Activated naive CD8-positive, alpha-beta T cell treated with anti-CD3 and anti-CD28 coated beads, Interleukin-2, amount 10 ng/mL, durations not matched to agents 7 days and 5 days (primary cell): ENCODE measurements at regions not wholly inside any gene's neighbourhood (a gene's known extent, or its start where the extent isn't known, plus 50 kb on each side); places are given as distances from the start of the nearest gene placed in this dataset.
"Not testable (repeated sequence)": the region's sequence is repeated elsewhere in the genome, so short reads cannot be mapped to it uniquely, and the experiment has no call there.

Experiments used
- ATAC-seq: fragments of 150-1000 bp; cut with Tn5 transposase; one replicate; pipeline ENCODE4 v1.10.0; 2021; ENCODE audit warnings: low read depth, moderate library complexity
- POLR2A ChIA-PET: fragments of 350-600 bp; sonication (Branson Sonifier 250); formaldehyde crosslinking; loops from one replicate; lab custom pipeline; 2021; ENCODE audit warnings: antibody characterized with exemption; lab: Charles Lee
- DNase-seq: peaks from one replicate; pipeline ENCODE4 v3.0.0; 2021
- H3K27ac Mint-ChIP-seq: one replicate; pipeline ENCODE4 v1.8.0; 2022; ENCODE audit warnings: mild to moderate bottlenecking, mixed read lengths
- H3K27me3 Mint-ChIP-seq: one replicate; pipeline ENCODE4 v1.8.0; 2022; ENCODE audit warnings: mild to moderate bottlenecking, moderate library complexity, mixed read lengths
- H3K36me3 Mint-ChIP-seq: one replicate; pipeline ENCODE4 v1.8.0; 2021; ENCODE audit warnings: mild to moderate bottlenecking, mixed read lengths
- H3K4me1 Mint-ChIP-seq: one replicate; pipeline ENCODE4 v1.8.0; 2021; ENCODE audit warnings: mixed read lengths
- H3K4me3 Mint-ChIP-seq: one replicate; pipeline ENCODE4 v1.8.0; 2022; ENCODE audit warnings: mild to moderate bottlenecking, moderate library complexity, mixed read lengths
- H3K9me3 Mint-ChIP-seq: one replicate; pipeline ENCODE4 v1.8.0; 2021; ENCODE audit warnings: mixed read lengths

DNA sequence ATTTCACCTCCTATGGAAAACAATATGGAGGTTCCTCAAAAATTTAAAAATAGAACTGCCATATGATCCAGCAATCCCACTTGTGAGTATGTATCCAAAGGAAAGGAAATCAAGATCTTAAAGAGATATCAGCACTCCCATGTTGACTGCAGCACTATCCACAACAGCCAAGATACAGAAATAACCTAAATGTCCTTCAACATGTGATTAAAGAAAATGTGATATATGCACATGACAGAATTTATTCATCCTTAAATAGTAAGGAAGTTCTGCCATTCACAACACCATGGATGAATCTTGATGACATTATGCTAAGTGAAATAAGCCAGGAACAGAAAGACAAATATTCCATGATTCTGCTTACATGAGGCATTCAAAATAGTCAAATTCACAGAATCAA, 303.6 kb upstream of the LRRN1 start:
- no peak overlapping the region for H3K27ac Mint-ChIP-seq
- ATAC-seq (no peak), DNase-seq (no peak)
- POLR2A ChIA-PET = no interaction called here
- no peaks in the 10 kb centered on the region for H3K4me1 Mint-ChIP-seq
- H3K9me3 Mint-ChIP-seq = peaks cover 2% of the 10 kb centered on the region
- H3K4me3 Mint-ChIP-seq = no peak overlapping the region
- H3K36me3 Mint-ChIP-seq = no peaks in the 10 kb centered on the region
- no peaks in the 10 kb centered on the region for H3K27me3 Mint-ChIP-seq

DNA sequence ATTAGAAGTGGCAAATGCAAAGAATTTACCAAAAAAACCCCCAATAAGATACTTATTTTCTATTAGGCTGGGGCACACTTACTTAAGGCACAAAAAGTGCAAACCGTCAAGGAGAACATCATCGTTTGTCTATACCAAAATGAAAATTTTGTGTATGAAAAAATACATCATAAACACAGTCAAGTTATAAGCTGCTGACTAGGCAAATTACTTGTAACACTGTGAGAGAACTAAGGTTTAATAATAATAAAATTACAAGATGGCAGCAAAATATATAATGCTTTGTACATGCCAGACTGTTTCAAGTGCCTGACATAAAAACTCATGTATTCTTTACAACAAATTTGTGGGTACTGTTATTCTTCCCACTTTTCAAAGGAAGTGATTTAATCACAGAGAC, 297.2 kb upstream of the CRBN start:
- POLR2A ChIA-PET = no interaction called here
- no peak for DNase-seq
- Mint-ChIP-seq H3K4me3 (no peak overlapping the region), H3K27me3 (no peaks in the 10 kb centered on the region), H3K27ac (no peak overlapping the region), H3K4me1 (no peaks in the 10 kb centered on the region), H3K36me3 (no peaks in the 10 kb centered on the region), H3K9me3 (peaks cover 2% of the 10 kb centered on the region)
- ATAC-seq = no peak

DNA sequence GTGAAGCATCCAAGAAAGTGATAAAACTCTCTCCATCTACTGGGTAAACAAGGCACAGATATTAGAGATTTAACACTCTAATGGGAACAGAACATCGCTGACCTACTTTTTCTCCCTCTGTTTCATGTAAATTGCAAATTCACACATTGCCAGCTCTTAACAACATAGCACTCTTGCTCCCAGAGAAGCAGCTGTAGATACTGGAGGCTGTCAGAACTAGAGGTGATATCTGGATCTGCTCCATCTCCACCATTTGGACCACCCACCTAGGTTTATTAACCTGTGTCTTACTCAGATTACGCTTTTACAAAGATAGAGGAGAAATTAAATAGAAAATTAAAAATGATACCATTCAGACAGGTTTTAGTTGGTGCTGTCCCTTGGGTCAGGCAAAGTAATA, 289.1 kb upstream of the CRBN start:
- DNase-seq (no peak), ATAC-seq (no peak)
- no peaks in the 10 kb centered on the region for H3K4me1 Mint-ChIP-seq
- H3K36me3 Mint-ChIP-seq = no peaks in the 10 kb centered on the region
- POLR2A ChIA-PET = no interaction called here
- H3K9me3 Mint-ChIP-seq = no peaks in the 10 kb centered on the region
- no peak overlapping the region for H3K4me3 Mint-ChIP-seq
- peaks cover 5% of the 10 kb centered on the region for H3K27me3 Mint-ChIP-seq
- no peak overlapping the region for H3K27ac Mint-ChIP-seq

DNA sequence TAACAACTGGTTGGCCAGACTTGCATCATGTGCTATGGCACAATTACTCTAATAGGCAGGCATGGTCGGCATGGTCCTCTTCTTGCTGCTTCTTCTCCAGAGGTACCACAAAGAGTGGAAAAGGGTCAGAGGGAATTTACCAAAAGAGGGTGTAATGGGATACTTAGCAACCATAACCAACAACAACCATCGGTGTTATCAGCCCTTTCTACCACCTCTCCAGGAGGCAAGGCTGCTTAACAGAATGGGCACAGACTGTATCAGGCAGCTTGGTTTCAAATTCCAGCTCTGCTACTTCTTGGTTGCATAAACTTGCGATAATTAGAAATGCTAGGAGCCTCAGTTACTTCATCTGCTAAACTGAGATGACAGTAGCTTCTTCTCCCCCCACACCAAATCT, 284.6 kb upstream of the CRBN start:
- no peaks in the 10 kb centered on the region for H3K4me1 Mint-ChIP-seq
- DNase-seq (no peak), ATAC-seq (no peak)
- POLR2A ChIA-PET = no interaction called here
- H3K4me3 Mint-ChIP-seq = no peak overlapping the region
- H3K27ac Mint-ChIP-seq = no peak overlapping the region
- H3K9me3 Mint-ChIP-seq = no peaks in the 10 kb centered on the region
- peaks cover 3% of the 10 kb centered on the region for H3K27me3 Mint-ChIP-seq
- H3K36me3 Mint-ChIP-seq = no peaks in the 10 kb centered on the region

DNA sequence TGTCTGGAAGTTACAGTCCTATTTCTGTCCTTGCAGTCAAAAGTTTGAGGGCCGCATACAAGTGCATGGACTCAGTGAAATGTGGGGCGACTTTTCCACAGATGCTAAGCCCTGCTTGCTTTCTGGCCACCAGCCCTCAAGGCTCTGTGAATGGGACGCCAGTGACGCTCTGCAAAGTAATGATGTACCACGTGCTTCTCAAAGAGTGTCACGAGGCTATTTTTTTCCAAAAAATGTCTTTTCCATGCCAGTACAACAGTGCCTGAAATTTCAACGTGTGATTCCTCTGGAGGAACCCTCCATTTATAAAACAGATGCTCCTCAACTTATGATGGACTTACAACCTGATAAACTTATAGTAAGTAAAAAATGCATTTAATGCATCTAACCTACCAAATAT, 281.8 kb upstream of the CRBN start:
- Mint-ChIP-seq H3K4me3 (no peak overlapping the region), H3K4me1 (no peaks in the 10 kb centered on the region), H3K36me3 (no peaks in the 10 kb centered on the region), H3K27me3 (peaks cover 3% of the 10 kb centered on the region), H3K27ac (no peak overlapping the region), H3K9me3 (no peaks in the 10 kb centered on the region)
- POLR2A ChIA-PET = no interaction called here
- DNase-seq (no peak), ATAC-seq (no peak)

DNA sequence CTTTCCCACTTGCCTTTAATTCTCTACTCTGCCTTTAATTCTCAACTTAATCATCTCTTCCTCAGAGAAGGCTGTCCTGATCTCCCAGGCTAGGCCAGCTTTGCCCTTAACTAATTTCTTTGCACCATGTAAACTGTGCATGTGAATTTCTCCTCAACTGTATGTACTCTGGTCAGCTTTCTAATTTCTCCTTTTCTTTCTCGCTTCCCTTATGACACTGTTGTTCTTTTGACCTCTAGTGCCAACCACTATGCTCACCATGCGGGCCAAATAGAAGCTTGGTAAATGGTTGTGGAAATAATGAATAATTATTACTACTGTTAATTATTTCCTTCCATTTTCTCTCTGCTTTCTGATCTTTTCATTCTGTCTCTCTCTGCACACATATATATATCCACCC, 269.0 kb upstream of the CRBN start:
- no peak for ATAC-seq
- Mint-ChIP-seq H3K36me3 (no peaks in the 10 kb centered on the region), H3K27me3 (no peaks in the 10 kb centered on the region), H3K9me3 (no peaks in the 10 kb centered on the region), H3K4me1 (no peaks in the 10 kb centered on the region), H3K27ac (no peak overlapping the region), H3K4me3 (no peak overlapping the region)
- DNase-seq = no peak
- POLR2A ChIA-PET = no interaction called here

DNA sequence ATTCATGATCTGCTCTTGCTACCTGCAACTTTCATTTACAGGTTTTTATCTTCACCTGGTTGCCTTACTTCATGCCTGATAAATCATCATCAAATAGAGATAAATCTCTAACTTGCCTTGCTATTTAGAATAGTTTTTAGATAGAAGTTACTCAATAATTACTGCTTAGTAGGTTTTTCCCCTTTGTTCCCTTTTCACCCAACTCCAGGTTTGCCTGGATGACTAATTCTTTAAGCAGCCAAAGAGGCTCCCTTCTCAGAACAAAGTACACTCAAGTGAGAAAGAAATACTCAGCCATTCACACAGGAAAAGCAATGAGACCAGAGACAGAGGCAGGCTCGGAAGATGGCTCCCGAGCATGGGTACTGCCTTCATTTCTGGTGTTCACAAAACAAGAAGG, 268.1 kb upstream of the CRBN start:
- Mint-ChIP-seq H3K4me1 (no peaks in the 10 kb centered on the region), H3K4me3 (no peak overlapping the region), H3K27me3 (no peaks in the 10 kb centered on the region), H3K36me3 (no peaks in the 10 kb centered on the region), H3K27ac (no peak overlapping the region), H3K9me3 (no peaks in the 10 kb centered on the region)
- ATAC-seq (no peak), DNase-seq (no peak)
- POLR2A ChIA-PET = no interaction called here

DNA sequence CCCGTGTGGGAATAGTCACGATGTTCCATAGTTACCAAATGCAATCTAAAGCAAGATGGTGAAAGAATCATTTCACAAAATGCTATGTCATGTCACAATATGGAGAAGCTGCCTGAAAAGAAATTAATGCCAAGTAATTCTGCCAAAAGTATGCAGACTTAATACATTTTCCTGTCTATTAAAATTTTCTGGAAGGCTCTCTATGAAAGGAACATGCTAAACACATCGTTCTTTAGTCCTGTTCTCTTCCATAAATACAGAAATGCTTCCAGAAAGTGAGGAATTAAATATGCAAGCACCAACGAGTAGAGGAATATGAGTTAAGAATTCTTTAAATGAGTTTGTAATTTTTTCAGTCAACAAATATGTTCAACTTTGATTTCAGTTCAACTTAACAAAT, 266.8 kb upstream of the CRBN start:
- Mint-ChIP-seq H3K9me3 (no peaks in the 10 kb centered on the region), H3K27ac (no peak overlapping the region), H3K4me1 (no peaks in the 10 kb centered on the region), H3K36me3 (no peaks in the 10 kb centered on the region), H3K27me3 (no peaks in the 10 kb centered on the region), H3K4me3 (no peak overlapping the region)
- DNase-seq (no peak), ATAC-seq (no peak)
- POLR2A ChIA-PET = no interaction called here

DNA sequence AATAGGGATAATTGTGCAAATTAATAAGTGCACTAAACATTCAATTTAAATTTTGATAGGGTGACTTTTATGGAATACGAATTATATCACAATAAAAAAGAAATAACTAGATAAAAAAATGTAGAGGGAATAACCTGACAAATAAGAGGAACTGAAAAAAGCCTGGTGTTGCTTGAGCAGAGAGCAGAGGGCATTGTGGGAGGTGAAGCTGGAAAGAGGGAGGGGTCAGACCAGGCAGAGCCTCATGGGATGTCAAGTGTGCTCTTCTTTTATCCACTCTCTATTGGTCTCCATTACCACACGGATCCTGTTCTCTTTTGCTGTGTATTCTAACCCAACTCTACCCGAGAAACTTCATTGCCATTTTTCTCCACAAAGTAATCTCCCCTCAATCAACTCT, 264.0 kb upstream of the CRBN start:
- no peak for DNase-seq
- H3K4me3 Mint-ChIP-seq = no peak overlapping the region
- no peaks in the 10 kb centered on the region for H3K27me3 Mint-ChIP-seq
- no peaks in the 10 kb centered on the region for H3K36me3 Mint-ChIP-seq
- ATAC-seq = no peak
- no peaks in the 10 kb centered on the region for H3K4me1 Mint-ChIP-seq
- no peaks in the 10 kb centered on the region for H3K9me3 Mint-ChIP-seq
- no peak overlapping the region for H3K27ac Mint-ChIP-seq
- POLR2A ChIA-PET = no interaction called here

DNA sequence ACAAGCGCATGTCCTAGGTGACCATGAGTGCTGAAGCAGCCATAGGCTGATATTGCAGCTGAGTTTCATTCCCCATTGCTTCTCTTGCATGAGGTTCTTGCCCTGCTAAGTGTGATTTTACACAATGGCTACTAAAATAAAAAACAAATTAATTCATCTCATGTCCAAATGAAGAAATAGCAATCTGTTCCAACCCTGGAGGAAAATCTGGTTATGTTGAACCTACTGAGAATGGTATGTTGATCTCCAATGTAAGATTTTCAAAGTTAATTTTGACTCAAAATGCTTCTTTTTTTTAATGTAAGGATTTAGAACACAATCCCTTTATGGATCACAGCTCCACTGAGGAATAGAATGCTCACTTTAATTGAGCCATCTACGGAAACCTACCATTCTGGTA, 254.2 kb upstream of the CRBN start:
- ATAC-seq = no peak
- no peaks in the 10 kb centered on the region for H3K4me1 Mint-ChIP-seq
- no peak for DNase-seq
- H3K4me3 Mint-ChIP-seq = no peak overlapping the region
- POLR2A ChIA-PET = no interaction called here
- no peaks in the 10 kb centered on the region for H3K36me3 Mint-ChIP-seq
- H3K9me3 Mint-ChIP-seq = peaks cover 2% of the 10 kb centered on the region
- no peaks in the 10 kb centered on the region for H3K27me3 Mint-ChIP-seq
- H3K27ac Mint-ChIP-seq = no peak overlapping the region

DNA sequence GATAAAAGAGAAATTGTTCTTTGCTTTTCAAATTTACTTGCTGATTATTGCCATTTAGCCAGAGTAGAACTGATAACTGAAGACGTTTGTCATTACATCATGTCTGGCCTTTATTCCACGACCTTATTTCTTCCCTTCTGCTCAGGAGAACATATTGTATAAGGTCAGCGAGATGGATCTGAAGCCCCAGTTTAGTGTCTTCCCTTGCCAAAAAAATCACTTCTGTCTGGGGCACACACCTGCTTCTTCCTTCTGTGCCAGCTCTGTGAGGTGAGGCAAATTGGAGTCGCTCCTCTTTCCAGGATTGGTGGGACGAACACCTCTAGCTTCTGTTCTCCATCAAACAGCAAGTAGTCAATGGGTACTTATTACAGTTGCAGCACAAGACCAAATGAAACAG, 250.3 kb upstream of the CRBN start:
- POLR2A ChIA-PET = no interaction called here
- H3K4me1 Mint-ChIP-seq = no peaks in the 10 kb centered on the region
- no peaks in the 10 kb centered on the region for H3K27me3 Mint-ChIP-seq
- H3K27ac Mint-ChIP-seq = no peak overlapping the region
- H3K9me3 Mint-ChIP-seq = peaks cover 5% of the 10 kb centered on the region
- H3K36me3 Mint-ChIP-seq = no peaks in the 10 kb centered on the region
- DNase-seq (no peak), ATAC-seq (no peak)
- no peak overlapping the region for H3K4me3 Mint-ChIP-seq

DNA sequence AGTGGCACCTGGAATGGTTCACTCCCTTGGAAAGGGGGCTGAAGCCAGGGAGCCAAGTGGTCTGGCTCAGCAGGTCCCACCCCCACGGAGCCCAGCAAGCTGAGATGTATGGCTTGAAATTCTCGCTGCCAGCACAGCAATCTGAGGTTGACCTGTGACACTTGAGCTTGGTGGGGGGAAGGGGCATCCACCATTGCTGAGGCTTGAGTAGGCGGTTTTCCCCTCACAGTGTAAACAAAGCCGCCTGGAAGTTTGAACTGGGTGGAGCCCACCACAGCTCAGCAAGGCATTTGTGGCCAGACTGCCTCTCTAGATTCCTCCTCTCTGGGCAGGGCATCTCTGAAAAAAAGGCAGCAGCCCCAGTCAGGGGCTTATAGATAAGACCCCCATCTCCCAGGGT, 228.2 kb upstream of the CRBN start:
- ATAC-seq, H3K4me1 Mint-ChIP-seq, H3K4me3 Mint-ChIP-seq, H3K27me3 Mint-ChIP-seq, H3K27ac Mint-ChIP-seq, H3K36me3 Mint-ChIP-seq, POLR2A ChIA-PET, H3K9me3 Mint-ChIP-seq, DNase-seq: not testable (repeated sequence)

DNA sequence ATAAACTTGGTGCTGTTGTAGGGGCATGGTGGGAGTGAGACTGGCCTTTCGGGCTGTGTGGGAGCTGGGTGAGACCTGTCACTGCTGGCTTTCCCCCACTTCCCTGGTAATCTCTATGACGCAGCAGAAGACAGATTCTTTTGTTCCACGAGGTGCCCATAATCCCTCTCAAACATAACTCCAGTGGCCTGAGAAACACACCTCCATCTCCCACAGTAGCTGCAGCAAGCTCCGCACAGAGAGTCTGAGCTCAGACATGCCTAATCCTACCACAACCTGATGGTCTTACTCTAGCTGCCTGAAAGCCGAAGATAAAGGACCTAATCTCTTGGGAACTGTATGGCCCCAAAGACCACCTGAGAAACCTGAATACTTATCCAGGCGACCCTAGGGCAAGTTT, 225.6 kb upstream of the CRBN start:
- no peak for ATAC-seq
- POLR2A ChIA-PET = no interaction called here
- Mint-ChIP-seq H3K27me3 (peaks cover 3% of the 10 kb centered on the region), H3K36me3 (no peaks in the 10 kb centered on the region), H3K4me1 (no peaks in the 10 kb centered on the region), H3K27ac (no peak overlapping the region), H3K9me3 (peaks cover 10% of the 10 kb centered on the region), H3K4me3 (no peak overlapping the region)
- DNase-seq = no peak

DNA sequence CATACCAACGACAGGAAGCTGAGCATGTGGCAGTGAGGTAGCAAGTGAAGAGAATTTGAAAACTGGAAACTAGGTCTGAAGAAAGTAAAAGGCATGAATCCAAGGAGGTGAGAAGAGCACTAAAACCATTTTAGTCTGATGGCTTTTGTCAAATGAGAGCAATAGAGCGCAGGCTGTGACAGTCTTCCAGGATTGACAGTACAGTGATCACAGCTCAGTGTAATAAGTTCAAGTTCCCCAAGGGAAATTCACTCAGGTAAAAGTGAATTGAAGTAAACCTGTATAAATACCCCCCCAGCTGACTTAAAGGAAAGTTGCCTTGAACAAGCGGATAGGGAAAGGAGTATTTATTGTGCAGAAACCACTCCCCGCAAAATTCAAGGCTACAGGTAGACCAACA, 224.2 kb upstream of the CRBN start:
- POLR2A ChIA-PET = no interaction called here
- H3K27ac Mint-ChIP-seq = no peak overlapping the region
- no peak overlapping the region for H3K4me3 Mint-ChIP-seq
- no peak for ATAC-seq
- H3K4me1 Mint-ChIP-seq = no peaks in the 10 kb centered on the region
- H3K9me3 Mint-ChIP-seq = peaks cover 8% of the 10 kb centered on the region
- no peaks in the 10 kb centered on the region for H3K36me3 Mint-ChIP-seq
- peaks cover 3% of the 10 kb centered on the region for H3K27me3 Mint-ChIP-seq
- DNase-seq = no peak

DNA sequence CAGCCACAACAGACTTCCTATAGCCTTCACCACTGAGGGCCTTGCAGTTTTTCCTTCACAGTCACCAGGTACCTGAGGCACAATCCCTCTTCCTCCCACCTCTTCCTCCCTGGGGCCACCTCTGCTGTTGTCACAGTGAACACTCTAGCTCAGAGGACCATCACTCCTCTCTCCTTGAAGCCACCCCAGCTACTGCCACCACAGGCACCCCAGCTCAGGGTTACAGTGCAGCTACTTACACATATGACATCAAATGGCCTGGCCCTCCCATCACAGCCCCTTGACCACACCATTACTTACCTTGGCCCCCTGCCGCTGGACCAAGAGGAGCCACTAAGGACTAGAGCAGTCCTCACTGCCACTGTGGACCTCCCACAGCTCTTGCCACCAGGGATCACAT, 213.5 kb upstream of the CRBN start:
- Mint-ChIP-seq H3K36me3 (no peaks in the 10 kb centered on the region), H3K4me1 (no peaks in the 10 kb centered on the region), H3K4me3 (no peak overlapping the region), H3K27ac (no peak overlapping the region), H3K27me3 (no peaks in the 10 kb centered on the region), H3K9me3 (no peaks in the 10 kb centered on the region)
- POLR2A ChIA-PET = no interaction called here
- ATAC-seq = no peak
- no peak for DNase-seq
